ENCODE measurements at regions not wholly inside any gene's neighbourhood (a gene's known extent, or its start where the extent isn't known, plus 50 kb on each side); places are given as distances from the start of the nearest gene placed in this dataset.

DNA sequence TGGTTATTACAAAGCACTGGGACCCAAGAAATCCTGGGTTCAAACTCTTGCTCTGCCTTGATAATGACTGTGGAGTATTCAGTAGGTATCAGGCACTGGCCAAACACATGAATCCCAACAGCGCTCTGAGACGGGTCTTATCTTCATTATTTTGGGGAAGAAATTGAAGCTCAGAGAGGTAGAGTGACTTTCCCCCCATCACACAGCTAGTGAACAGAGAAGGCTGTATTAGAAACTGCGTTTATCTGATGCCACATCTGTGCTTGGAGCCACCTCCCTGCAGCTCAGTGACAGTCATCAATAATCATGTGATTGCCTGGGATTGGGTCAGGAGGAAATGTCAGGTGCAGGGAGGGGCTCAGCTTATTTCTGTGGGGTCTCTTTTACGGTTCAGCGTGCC lies 225.4 kb upstream of the LHX5 start:
- no peak overlapping the region for H3T11ph ChIP-seq (ENCODE audit: low read length)
- no peaks in the 10 kb centered on the region for H3K79me2 ChIP-seq (ENCODE audit: insufficient read depth, low read length)
- no peak overlapping the region for H2BK5ac ChIP-seq (ENCODE audit: insufficient read length, low read length)
- no peak overlapping the region for H4K91ac ChIP-seq (ENCODE audit: insufficient read length, low read depth, low read length)
- no peak overlapping the region for H3K23ac ChIP-seq (ENCODE audit: insufficient read length, low read depth, low read length)
- no peak overlapping the region for H3K9ac ChIP-seq (ENCODE audit: extremely low read depth, insufficient read length, low read length)
- no peaks in the 10 kb centered on the region for H3K4me1 ChIP-seq (ENCODE audit: insufficient read depth, low read length)
- DNase-seq = no peak
- H3K27ac ChIP-seq (ENCODE audit: insufficient read length, low read depth, low read length) = no peak overlapping the region
- no peaks in the 10 kb centered on the region; a peak in 1 of 5 replicates for H3K9me3 Mint-ChIP-seq
- no peak overlapping the region for H4K5ac ChIP-seq (ENCODE audit: insufficient read length, low read depth, low read length)
- H2BK12ac ChIP-seq (ENCODE audit: insufficient read length, low read depth, low read length) = no peak overlapping the region
- H3K36me3 Mint-ChIP-seq (ENCODE audit: insufficient read depth in 1 of 3, low read depth in 3 of 3) = no peaks in the 10 kb centered on the region
- no peaks in the 10 kb centered on the region for H4K20me1 ChIP-seq (ENCODE audit: control insufficient read depth, insufficient read depth, insufficient read length)
- TF ChIP-seq, protein P1, sequence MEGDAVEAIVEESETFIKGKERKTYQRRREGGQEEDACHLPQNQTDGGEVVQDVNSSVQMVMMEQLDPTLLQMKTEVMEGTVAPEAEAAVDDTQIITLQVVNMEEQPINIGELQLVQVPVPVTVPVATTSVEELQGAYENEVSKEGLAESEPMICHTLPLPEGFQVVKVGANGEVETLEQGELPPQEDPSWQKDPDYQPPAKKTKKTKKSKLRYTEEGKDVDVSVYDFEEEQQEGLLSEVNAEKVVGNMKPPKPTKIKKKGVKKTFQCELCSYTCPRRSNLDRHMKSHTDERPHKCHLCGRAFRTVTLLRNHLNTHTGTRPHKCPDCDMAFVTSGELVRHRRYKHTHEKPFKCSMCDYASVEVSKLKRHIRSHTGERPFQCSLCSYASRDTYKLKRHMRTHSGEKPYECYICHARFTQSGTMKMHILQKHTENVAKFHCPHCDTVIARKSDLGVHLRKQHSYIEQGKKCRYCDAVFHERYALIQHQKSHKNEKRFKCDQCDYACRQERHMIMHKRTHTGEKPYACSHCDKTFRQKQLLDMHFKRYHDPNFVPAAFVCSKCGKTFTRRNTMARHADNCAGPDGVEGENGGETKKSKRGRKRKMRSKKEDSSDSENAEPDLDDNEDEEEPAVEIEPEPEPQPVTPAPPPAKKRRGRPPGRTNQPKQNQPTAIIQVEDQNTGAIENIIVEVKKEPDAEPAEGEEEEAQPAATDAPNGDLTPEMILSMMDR (conservative IDR thresholded peaks at IDR 0.05) = no peak
- H3K14ac ChIP-seq (ENCODE audit: insufficient read depth, low read length) = no peak overlapping the region
- no peak overlapping the region for H4K8ac ChIP-seq (replicated peaks; ENCODE audit: insufficient read length, low read depth, low read length)
- H2BK120ac ChIP-seq (ENCODE audit: low read depth, low read length, poor library complexity, severe bottlenecking) = no peak overlapping the region
- H3K4me2 ChIP-seq (ENCODE audit: insufficient read depth, insufficient read length, low read length) = no peak overlapping the region
- no peak overlapping the region for H3K4me3 Mint-ChIP-seq
- H2BK15ac ChIP-seq (ENCODE audit: low read depth, low read length) = no peak overlapping the region
- H3K27me3 Mint-ChIP-seq (ENCODE audit: low read depth) = peaks cover 16% of the 10 kb centered on the region
- no peak overlapping the region for H2BK20ac ChIP-seq (ENCODE audit: low read depth, low read length, poor library complexity, severe bottlenecking)
- H3K27me3 ChIP-seq (ENCODE audit: insufficient read depth, low read length) = no peaks in the 10 kb centered on the region
- no peaks in the 10 kb centered on the region for H3K23me2 ChIP-seq (ENCODE audit: insufficient read length, low read depth, low read length, poor library complexity, severe bottlenecking)
- peaks cover 29 to 35% of the 10 kb centered on the region in 2 experiments for H3K4me1 Mint-ChIP-seq
- no peak overlapping the region for H3K56ac ChIP-seq (ENCODE audit: insufficient read length, low read depth, low read length)
- no peak overlapping the region for H2AFZ ChIP-seq (ENCODE audit: low read length)
- no peak overlapping the region for H3K27ac Mint-ChIP-seq
- no peaks in the 10 kb centered on the region for H3K79me1 ChIP-seq (ENCODE audit: insufficient read depth, low read depth, low read length, poor library complexity, severe bottlenecking)
- WGBS (ENCODE audit: extremely low coverage, insufficient read length, low lambda C conversion rate) = no CpG with 5 or more reads among the region's 5 CpGs
- no peaks in the 10 kb centered on the region for H3K9me3 ChIP-seq (ENCODE audit: control insufficient read depth, low read depth, low read length)
- no peak overlapping the region for H2AK5ac ChIP-seq (ENCODE audit: insufficient read length, low read length)
- no peak overlapping the region for H3K18ac ChIP-seq (ENCODE audit: insufficient read length, low read depth, low read length)
- no peak overlapping the region for H3K4ac ChIP-seq (ENCODE audit: low read depth, low read length)

All from H9 (cell line).